NCI-H345 (cell line): ENCODE measurements at regions not wholly inside any gene's neighbourhood (a gene's known extent, or its start where the extent isn't known, plus 50 kb on each side); places are given as distances from the start of the nearest gene placed in this dataset.
"Not testable (repeated sequence)": the region's sequence is repeated elsewhere in the genome, so short reads cannot be mapped to it uniquely, and the experiment has no call there.

Experiments
- DNase-seq: peaks from one replicate; lab custom pipeline; 2025; lab: John Stamatoyannopoulos, UW

DNA sequence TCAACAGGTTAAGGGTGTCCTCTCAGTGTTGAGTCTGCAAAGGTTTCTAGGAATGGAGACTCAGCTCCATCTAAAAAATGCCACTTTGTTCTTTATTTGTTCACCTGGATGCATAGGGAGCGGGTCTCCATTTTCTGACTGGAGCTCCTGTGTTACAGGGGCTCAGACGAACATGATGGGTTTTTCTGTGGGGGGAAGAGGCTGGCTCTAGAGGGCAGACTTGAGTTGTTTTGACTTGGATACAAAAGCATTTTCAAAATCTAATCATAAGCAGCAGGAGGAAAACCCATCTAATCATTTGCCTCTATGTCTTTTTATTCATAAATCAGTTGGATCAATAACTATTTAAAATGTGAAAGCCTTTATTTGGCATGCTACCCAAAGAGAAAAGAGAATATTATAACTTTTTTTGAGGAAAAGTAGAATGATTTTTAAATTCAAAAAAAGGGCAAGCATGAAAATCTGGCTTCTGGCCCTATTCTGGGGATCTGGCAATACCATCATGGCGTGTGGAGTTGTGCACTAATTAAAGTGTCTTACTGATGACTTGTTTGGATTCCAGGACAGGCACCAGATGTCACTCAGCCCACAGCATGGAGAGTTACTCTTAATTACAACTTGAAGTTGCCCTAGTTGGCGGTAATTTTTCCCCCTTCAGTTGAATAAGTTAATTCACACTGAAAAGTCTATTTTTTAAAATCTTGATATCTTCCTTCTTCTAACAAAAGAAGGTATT, 594.9 kb downstream of the REEP3 start:
- no peak for DNase-seq

DNA sequence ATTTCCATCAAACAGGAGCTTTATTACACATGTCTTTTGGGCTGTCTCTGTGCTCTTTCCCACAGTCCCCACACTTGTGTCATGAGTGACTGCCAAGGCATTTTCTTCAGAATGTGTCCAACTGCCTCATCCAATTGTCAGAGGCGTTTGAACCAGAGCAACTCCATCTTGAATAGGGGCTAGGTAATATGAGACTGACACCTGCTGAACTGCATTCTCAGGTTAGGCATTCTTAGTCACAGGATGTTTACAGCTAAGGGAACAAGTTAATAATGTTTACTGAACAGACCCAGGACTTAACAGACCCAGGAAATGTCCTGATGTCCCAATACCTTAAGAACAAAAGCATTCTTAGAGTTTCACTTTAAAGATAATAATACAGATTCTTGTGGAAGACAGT, 595.5 kb downstream of the REEP3 start:
- DNase-seq = no peak

DNA sequence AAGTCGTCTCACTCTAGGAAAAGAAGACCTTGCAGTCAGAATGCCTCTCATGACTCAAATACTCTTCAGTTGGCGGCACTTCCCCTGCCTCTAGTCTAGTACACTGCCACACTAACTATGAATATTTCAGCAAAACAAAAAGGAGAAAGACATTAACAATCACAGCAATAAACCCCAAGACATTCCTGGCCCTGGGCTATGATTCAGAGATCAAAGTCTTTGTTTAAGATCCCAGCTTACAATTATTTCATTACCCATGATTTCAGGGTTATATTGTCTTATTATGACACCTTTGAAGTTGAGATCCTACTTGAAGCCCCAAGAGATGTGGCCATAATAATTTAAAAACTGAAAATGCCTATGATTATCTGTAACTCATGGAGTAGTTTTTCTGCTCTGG, 597.5 kb downstream of the REEP3 start:
- DNase-seq = no peak

DNA sequence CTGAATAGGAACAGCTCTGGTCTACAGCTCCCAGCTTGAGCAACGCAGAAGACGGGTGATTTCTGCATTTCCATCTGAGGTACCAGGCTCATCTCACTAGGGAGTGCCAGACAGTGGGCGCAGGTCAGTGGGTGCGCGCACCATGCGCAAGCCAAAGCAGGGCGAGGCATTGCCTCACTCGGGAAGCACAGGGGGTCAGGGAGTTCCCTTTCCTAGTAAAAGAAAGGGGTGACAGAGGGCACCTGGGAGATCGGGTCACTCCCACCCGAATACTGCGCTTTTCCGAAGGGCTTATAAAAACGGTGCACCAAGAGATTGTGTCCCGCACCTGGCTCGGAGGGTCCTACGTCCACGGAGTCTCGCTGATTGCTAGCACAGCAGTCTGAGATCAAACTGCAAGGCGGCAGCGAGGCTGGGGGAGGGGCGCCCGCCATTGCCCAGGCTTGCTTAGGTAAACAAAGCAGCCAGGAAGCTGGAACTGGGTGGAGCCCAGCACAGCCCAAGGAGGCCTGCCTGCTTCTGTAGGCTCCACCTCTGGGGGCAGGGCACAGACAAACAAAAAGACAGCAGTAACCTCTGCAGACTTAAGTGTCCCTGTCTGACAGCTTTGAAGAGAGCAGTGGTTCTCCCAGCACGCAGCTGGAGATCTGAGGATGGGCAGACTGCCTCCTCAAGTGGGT, 599.2 kb downstream of the REEP3 start:
- not testable (repeated sequence) for DNase-seq

DNA sequence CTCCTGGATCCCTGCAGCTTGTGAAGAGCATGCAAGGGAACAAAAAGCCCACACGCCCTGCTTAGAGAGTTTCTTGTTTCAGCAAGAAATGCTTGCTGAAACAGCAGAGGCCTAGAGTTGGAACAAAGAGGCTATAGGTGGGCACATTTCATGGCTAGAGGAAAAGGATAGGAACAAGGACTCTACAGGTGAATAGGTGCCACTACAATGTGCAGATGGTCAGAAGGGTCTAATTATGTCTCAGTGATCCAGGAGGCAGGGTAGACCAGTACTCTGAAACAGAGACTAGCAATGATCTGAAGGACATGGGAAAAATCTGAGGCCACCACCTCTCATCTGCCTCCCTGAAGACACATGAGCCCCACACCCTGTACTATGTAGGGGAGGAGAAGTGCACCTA, 609.0 kb downstream of the REEP3 start:
- DNase-seq = no peak

DNA sequence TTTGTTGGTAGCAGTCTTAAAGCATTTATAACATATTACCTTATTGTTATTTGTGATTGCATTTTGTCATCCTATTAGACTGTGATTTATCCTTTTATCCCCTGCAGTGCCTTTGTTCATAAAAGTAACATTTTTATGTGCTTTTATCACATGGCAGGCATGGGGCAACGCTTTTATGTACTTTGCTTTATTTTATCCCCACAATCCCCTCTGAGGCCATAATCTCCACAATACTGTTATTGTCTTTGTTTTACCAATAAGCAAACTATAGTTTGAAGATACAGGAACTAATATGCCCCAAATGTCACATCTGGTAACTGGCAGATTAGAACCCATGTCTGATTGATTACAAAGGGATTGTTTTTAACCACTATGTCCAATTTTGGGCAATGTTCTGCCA, 613.5 kb downstream of the REEP3 start:
- no peak for DNase-seq

DNA sequence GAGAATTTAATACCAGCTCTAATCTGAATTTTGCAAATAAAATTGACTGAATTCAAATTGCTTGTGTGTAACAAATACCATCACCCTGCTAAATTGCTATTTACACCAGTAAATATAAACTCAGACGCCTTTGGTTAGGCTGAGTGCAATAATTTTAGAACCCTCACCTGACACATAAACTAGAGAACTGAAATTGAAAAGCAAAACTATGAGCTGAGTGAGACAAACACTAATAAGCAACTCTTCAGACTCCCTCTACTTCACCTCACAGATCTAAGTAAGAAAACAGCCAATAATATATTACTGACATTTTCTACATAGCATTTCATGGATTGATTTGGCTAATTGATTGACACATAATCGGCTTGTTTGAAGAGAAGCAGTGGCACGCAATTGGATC, 621.2 kb downstream of the REEP3 start:
- DNase-seq = no peak

DNA sequence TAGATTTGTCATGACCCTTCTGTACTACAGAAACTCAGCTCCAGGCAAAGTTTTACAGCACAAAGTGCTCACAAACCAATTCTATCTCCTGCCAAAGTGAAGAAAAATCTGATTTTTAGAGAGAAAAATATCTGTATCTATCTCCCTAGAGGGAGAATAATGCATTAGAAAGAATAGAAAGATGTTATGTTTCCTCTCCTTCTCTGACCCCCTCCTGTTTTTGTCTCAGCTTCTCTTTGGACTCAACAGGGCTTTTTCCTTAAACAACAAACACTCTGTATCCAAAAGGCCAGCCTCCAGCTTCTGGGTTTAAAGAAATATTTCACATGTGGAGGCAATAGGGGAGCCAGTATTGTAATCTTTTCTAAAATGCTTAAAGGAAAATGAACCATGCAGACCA, 627.4 kb downstream of the REEP3 start:
- DNase-seq = no peak

DNA sequence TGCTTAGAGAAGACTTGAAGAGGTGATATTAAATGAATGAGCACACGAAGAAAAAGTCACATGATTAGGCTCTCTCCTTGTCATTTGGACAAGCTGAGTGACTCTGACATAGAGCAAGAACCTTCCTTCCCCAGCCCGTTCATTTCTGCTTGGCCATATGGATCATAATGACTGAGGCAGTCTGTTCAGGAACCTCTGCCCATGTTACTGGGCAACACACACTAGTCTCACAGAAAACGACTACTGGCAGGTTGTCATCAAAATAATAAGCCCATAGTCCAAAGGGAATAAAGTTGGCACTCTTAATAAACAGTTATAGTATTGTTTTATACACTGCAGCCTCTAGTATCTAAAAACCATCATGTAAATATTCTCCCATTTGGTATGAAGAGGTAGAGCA, 635.0 kb downstream of the REEP3 start:
- no peak for DNase-seq

DNA sequence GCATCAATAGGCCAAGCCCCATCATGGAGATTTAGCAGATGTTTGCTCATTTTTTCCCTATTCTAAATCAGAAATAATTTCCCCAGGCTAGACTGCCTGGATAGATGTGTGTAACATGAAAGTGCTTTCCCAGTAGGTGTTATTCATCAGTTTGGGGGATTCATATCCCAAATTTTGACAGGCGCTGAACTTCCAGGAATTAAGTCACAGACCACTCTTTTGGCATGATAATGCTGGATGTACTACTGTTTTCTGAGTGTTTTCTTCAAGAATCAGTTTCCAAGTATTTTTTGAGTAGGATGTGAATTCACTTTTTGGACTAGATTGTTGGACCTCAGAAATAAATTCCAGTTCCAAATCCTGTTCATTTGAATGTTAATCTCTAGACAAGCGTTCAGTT, 637.4 kb downstream of the REEP3 start:
- no peak for DNase-seq

DNA sequence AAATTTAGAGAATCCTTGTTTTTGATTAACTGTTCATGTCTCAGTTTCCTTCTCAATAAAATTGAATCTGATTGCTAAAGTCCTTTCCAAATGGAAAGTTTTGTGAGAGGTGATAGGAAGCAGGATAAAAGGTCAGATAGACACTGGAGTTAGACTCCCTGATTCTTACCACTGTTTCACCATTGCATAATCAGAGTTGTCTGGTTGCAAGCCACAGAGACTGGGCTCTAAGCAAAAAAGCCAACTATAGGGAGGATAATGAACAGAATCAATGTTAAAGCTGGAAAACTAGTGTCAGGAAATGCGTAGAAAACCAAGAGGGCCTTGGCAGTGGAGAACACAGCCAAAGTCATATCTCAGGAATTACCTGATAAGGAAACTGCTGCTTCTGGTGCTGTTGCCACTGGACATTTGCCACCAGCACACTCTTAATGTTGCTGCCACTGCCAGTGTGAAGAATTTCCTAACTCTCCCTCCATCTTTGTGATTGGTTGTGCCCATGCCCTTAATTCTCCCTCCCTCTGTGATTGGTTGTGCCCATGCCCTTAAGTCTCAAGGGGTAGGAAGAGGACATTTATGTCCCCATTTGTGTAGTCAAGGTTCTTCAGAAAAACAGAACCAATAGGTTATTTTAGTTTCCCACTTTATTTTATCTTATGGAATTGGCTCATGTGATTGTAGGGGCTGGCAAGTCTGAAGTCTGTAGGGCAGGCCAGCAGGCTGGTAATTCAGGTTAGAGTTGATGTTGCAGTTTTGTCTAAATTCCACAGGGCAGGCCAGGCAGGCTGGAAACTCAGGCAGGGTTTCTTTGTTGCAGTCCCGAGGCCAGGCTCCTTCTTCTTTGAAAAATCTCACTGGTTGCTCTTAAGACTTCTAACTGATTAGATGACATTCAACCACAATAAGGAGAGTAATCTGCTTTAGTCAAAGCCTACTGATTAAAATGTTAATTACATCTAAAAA, 639.0 kb downstream of the REEP3 start:
- DNase-seq = no peak

DNA sequence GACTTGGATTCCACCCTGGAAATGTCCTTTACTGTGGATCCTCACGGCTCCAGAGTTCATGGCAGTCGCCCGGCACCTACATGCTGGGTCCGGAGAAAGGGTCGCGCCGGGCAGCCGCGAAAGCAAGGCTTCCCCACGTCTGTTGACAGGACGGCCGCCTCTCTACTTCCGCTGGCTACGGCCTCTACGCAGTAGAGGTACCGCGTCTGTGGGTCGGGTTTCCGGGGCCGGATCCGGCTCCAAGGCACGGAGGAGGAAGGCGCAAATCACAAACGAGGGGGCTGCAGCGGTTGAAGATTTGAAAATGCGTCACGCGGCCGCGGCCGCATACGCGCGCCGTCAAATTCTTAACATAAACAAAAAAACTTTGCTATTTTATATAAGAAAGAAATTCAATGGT, 649.6 kb downstream of the REEP3 start:
- no peak for DNase-seq

DNA sequence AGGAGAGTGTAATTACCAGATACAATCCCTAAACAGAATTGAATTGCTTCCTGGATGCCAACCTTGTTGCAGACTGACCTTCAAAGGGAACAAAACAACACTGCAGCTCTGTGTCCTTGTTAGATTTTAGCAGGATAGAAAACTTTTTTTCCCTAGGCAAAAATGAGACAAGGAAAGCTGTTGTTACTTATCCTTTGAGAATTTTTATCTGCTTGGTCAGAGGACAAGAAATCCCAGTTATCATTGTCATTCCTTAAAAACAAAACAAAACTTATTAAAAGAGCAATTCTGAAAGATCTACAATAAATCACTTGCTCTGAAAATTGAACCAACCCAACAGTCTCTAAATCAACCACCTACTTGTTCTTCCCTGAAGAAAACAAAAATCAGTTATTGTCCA, 652.6 kb downstream of the REEP3 start:
- no peak for DNase-seq

DNA sequence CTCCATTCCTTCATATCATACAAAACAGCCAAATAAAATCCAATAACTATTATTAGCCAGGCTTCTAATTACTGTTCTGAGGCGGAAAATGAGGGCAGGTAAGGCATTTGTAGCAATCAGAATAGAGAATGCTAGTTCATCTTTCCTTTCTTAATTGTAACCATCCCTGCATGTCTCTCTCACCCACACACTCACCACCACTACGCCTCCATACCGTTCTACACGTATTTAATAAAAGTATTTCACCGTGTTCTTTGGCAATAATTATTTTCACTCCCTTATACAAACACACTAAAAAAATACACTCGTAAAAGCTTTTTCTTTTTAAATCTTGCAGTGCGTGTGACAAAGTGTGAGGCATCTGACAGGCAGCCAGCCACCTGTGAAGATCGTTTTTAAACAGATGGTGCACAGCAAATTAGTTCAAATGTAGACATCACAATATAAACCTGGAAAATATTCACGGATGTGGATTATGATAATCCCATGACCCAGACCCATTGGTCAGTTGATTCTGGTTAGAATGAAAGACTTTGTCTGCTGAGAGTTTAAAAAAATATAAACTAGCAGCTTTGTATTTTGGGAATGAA, 653.6 kb downstream of the REEP3 start:
- no peak for DNase-seq

DNA sequence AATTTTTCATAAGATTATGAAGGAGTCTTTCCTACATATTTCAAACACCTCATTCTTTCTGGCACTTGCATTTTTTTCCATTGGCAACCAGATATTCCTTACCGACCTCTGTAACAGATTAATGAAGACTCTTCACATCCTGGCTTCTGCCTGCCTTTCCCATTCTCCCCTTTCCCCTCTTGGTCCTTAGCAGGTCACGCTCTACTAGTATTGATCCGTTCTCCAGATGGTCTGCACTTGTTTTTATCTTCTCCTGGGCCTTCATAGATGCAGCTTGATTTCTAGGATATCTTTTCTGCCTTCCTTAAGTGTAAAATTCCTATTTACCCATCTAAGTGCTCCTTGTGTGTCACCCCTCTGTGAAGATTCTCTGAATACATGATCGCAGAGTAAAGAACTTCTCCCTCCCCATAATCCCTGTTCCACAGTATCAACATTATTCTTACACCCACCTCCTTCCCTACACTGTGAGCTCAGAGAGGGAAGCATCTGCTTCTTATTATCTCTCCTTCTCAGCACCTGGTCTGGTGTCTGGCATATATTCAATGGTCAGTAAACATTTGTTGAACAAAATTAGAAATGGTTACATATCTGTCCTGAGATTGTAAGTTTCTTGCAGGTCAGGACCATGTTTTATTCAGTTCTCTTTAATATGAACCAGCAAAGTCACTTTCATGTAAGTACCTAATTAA, 654.2 kb downstream of the REEP3 start:
- no peak for DNase-seq

DNA sequence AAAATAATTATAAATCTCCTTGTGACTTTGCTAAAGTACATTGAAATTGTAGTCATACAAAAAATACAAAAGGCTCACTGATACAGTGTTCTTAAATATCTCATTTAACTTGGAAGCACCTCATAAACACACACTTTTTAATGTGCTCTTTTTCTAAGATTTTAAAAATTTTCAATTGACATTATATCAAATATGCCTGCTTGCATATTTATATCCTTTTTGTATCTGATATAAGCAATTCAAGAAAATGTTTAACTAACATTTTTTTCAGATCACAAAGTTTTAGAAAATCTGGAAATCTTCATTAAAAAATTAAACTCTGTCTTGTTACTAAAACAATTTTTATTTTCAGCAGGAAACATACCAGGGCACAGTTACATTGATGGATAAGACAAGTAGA, 661.5 kb downstream of the REEP3 start:
- no peak for DNase-seq

DNA sequence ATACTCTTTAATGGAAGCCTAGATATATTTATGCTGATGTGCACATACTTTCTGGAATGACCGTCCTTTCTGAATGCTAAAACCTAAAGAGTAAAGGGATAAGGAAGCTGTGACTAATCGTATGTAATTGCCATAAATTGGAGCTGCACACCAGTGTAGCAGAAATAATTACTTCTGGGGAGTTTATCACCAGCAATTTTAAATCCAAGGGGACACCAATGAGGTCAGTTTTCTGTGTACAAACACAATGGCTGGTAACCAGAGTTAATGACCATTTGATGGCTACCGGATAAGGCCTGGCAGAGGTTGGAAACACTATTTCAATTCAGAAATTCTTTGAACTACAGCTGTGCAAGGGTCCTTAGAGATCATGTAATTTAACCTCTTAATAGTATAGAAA, 670.1 kb downstream of the REEP3 start:
- no peak for DNase-seq

DNA sequence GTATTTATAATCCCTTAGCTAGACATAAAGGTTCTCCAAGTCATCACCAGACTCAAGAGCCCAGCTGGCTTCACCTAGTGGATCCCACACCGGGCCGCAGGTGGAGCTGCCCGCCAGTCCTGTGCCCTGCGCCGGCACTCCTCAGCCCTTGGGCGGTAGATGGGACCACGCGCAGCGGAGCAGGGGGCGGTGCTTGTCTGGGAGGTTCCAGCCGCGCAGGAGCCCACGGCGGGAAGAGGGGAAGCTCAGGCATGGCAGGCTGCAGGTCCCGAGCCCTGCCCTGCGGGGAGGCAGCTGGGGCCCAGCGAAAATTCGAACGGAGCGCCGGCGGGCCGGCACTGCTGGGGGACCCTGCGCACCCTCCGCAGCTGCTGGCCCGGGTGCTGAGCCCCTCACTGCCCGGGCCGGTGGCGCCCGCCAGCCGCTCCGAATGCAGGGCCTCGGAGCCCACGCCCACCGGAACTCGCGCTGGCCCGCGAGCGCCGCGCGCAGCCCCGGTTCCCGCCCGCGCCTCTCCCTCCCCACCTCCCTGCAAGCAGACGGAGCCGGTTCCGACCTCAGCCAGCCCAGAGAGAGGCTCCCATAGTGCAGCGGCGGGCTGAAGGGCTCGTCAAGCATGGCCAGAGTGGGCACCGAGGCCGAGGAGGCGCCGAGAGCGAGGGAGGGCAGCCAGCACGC, 675.6 kb downstream of the REEP3 start:
- DNase-seq = no peak

DNA sequence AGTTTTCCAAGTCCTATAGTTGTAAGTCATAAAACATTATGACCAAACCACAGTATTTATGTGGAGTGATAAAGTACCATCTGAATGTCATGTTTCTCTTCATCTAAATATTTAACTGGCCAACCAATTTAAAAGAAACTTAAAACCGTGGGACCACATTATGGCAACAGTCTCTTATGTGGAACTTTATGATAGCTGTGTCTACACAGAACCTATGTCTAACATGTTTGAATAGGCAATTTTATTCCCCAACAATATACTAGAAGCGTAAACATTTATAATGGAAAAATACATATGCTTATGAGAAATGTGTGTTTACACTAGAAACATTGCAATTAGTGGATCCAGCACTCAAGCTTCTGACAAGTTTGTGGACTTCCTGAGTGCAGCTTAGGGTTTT, 680.7 kb downstream of the REEP3 start:
- DNase-seq = no peak

DNA sequence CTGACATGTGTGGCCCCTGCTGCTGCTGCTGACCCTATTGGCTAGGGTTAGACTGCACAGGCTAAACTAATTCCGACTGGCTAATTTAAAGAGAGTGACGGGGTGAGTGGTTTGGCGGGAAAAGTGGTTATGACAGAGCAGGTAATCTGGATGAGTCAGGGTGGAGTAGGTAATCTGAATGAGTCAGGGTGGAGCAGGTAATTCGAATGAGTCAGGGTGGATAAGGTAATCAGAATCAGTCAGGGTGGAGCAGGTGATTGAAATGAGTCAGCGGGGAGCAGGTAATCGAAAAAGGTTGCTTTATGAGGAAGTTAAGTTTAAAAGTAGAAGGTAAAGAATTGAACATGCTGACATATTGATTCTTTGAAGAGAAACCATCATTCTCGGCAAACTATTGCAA, 683.3 kb downstream of the REEP3 start:
- not testable (repeated sequence) for DNase-seq

DNA sequence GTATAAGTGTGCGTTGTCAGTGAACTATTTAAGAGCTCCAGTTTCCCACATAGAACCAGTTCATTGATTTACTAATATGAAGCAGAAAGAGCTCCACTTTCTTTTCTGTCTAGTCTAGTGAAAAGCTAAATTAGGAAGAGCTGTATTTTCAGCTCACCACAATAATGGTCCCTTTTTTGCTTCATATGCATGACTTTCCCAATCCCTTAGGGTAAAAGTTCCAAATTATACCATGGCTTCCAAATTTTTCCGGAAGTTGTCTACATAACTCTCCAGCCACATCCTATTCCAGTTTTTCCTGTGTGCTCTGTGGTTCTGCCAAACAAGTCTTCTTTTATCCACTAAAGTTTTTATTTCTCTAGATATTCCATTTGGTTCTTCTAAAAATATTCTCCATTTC, 685.2 kb downstream of the REEP3 start:
- no peak for DNase-seq
